ENCODE measurements at regions not wholly inside any gene's neighbourhood (a gene's known extent, or its start where the extent isn't known, plus 50 kb on each side); places are given as distances from the start of the nearest gene placed in this dataset.

GRCh38 chr14:22513066-22513812 is 75.8 kb downstream of the DAD1 start:
- DNase-seq, result no peak

DNA sequence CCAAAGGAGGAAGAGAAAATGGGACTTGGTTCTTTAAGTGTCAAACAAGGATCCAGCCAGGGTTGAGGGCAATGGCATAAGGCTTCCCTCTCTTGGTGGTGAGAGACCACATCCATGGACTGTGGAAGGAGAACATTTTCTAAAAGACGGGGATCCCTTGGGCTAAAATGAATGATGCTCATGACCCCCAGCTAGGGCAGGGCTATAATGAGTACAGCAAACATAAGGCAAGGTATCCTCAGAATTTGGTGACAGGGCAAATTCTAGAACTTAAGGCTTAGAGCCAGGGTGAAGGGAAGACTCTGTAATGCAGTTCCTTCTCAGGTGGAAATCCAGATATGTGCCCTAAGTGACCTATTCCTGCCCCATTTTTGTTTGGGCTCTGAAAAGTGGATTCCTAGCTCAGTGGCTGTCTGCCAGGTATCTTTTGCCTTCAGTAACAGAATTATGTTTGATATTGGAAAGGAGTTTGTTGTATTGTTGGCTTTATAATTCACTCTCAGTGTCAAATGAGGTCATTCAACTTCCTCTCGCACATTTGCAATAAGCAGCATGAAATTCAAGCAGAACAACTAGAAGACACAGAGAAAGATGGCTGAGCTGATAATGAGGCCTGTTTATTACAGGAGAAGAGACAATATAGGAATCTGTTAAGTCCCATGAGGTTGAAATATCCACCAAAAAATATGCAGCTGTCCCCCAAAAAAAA is 76.8 kb downstream of the DAD1 start:
- DNase-seq, result peak in 1 of 2 donors; percentile 41

GRCh38 chr14:22510527-22511110 is 78.4 kb downstream of the DAD1 start:
- no peak for DNase-seq

DNA sequence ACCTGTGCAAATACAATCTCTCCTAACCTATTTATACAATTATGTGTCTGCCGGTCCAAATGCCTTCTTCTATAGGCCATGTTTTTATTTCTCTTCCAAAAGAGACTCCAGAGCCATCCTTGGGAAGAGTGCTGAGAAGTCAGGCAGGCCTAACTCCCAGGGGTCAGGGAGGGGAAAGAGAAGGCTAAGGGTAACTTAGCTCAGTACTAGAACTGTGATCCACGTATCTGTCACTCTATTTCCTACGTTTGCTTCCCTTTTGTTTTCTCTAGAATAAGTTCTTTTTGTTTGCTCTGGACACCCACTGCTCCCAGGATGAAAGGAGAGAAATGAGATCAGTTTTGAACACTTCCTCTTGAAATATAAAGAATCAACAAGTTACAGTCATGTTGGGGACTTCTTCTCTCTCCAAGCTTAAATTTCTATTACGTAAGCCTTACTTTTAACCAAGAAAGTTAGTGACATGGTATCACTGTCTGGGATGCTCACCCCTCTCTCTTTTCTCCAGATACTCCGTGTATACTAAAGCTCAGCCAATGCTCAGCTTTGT is 79.2 kb downstream of the DAD1 start:
- DNase-seq, result peak in 1 of 2 donors; percentile 46

DNA sequence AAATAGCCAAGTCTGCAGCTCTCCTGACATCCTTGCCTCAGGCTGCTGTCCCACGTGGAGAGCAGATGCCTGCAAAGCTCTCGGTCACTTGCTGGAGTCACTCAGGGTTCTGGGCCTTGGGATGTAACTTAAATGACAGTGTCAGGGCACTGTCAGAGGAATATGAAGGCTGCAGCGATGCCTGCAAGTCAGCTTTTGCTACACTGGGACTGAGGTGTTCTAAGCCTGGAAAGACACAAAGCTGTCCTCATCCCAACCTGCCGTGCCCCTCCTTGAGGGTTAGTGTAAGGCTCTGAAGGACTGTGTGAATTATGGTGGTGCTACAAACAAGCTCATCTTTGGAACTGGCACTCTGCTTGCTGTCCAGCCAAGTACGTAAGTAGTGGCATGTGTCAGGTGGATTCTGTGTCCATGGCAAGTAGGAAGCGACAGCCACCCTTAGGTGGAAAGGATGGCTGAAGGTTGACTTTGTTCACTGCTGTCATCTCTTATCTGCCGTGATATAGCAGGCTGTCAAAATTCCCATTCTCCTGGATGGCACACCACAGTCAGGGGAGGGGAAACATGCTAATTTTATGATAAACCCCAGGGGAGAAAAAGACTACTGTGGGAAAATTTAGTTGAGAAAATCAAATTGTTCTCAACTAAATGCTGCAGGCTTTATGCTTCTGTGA is 79.9 kb downstream of the DAD1 start:
- DNase-seq, result no peak

DNA sequence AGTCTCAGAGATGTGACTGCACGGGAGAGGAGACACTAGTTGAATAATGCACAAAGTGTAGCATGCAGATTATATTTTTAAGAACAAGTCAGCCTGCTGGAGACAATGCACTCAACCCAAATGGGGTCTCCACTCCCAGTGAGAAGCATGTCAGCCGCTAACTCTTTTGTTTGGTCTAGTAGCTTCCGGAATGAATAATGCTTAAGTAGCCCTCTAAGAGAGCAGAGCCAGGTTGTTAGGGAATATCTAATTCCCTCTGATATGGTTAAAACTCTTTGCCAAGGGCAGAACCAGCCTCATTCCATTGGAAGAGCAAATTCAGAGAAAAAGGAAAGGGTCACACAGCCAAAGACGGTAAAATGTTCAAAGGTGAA is 80.4 kb downstream of the DAD1 start:
- no peak for DNase-seq

DNA sequence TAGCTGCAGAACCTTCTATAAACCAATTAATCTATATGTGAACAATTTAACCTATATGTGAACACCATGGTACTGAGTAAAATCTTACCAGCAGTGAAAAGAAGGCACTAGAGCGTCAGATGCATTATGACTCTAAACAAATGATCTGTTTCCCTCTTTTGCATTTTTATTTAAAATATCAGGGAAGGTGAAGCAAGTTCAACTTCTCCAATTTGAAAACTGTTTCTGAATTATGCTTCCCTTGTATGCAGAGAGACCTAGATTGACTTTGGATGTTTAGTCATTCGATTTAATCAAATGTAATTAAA is 80.9 kb downstream of the DAD1 start:
- no peak for DNase-seq

GRCh38 chr14:22506778-22507351 is 82.2 kb downstream of the DAD1 start:
- DNase-seq, result peak; percentile 31 to 51

DNA sequence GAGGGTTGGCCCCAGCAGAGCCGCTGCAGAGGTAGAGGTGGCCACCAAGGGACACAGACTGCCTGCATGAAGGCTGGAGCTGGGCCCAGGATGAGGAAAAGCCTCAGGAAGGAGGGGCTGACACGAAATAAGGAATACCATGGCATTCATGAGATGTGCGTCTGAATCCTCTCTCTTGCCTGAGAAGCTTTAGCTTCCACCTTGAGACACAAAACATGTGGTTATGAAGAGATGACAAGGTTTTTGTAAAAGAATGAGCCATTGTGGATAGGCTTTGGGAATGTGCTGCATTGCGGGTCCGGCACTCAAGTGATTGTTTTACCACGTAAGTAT is 82.7 kb downstream of the DAD1 start:
- DNase-seq, result no peak

DNA sequence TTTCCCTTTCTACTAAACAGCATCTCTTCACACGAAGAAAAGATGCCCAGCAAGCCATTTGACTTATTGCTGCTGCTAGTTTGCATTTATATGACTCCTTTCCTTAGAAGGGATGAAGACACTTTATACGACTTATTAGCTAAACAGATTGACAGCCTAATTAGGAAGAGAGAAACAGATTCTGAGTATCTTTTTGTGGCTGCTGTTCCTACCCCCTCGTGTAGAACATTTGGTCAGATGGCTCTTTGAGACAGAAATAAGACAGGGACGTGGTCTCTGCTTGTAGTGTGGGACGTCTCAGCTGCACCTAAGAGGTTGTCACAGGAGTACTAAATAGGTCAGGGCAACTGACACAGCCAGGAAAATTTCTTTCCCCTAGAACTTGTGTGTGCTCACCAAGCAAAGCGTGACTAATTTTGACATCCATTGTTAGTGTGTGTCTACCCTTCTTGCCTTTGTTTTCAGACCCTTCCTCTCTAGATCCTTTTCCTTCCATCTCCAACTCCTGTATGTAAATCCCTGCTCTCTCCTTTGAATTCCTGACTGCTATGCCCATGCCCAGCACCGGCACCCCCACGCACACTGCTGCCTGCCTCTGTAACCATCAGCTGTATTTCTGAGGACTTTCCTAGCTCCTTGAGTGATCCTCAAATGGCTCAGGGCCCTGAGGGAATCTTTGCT is 83.2 kb downstream of the DAD1 start:
- DNase-seq, result peak in 1 of 2 donors; percentile 47

DNA sequence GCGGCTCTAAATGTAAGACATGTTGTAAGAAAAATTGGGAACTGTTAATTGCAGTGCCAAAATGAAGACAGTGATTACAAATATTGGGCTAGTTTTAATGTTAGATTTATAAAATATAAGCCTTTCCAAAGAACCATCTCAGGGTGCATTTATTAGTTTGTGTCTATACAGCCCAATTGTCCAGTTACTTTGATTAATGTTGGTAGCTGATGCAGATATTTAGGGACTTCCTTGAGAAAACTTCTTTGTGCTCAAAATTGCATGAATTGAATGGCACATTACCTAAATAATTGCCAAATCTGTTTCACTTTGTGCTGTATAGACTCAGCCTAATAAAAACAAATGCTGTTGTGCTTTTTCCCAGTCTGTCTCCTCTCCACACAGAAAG is 83.7 kb downstream of the DAD1 start:
- DNase-seq, result no peak

GRCh38 chr14:22502551-22502950 is 86.5 kb downstream of the DAD1 start:
- peak in 1 of 2 donors; percentile 1 for DNase-seq

DNA sequence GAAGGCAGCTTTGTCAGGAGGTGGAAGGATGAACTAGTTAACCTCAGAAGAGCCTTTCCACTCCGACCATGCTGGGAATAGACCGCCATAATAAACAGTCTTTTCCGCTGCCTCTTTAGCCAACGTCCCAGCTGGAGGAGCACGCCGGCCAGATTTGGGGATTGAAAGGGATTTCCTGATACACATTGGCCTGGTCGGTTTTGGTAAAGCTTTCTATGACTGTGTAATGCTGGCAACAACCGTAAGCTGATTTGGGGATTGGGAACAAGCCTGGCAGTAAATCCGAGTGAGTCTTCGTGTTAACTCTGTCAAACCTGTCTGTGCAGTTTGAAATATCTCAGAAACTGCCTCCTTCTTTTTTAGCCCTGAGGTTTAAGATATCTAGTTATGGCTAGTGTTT is 87.0 kb downstream of the DAD1 start:
- peak in 1 of 2 donors; percentile 2 for DNase-seq

DNA sequence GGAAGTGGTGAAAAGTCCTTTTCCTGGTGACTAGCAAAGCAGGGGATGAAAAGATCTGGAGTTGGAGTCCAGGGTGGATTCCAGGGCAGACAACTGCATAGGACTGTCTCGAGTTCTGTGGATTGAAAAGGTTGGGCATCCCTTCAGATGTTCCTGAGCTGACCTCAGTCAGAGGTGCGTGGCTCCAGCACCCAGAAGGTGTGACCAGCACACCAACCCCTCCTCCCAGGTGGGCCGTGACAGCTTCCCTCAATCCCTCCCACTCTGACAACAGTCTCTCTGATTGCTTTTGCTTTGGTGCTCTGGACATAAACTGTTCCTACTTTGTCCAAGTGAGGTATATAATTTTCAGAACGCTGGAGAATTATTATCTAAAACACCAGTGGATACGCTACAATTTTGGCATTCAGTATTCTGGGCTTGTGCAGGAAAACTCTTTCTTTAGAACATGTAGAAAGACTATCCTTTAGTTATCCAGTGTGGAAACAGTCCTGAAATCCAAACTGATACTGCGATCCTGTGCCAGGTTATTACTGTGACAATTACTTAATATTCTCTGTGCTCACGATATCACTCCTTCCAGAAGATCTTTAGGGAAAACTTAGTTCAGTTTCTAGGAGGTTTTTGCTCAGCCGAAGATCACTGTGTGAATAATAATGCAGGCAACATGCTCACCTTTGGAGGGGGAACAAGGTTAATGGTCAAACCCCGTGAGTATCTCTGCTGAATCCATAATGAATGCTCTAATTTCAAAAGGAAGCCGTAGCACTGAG is 87.9 kb downstream of the DAD1 start:
- peak in 1 of 2 donors; percentile 36 for DNase-seq

GRCh38 chr14:22500525-22500924 is 88.5 kb downstream of the DAD1 start:
- peak in 1 of 2 donors; percentile 0 for DNase-seq

GRCh38 chr14:22497671-22498093 is 91.3 kb downstream of the DAD1 start:
- no peak for DNase-seq

GRCh38 chr14:22497144-22497423 is 91.9 kb downstream of the DAD1 start:
- no peak for DNase-seq

DNA sequence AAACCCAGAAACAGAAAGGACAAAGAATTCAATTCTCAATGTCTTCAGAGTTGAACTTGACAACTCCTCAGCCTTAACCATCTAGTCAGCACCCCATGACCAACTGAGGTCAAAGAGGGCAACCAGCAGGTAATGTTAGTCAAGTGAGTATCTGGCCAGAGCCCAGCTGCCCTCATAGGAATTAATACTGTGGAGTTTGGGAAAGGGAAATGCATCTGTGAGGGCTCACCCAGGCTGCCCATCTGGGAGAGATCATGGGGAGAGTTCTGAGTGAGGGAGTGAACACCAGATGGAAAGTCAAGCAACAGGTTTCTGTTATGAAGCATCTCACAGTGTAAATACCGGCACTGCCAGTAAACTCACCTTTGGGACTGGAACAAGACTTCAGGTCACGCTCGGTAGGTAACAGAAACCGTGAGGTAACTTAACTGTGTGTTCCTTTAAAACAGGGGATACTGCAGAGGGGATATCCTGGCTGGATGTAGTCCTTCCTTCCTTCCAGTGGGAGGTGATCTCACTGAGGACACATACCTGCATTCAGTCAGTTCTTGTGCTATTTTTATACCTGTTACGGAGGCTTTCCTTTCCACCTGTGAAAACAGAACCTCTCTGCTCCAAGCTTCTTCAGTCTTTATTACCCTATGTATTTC is 94.4 kb downstream of the DAD1 start:
- no peak for DNase-seq

DNA sequence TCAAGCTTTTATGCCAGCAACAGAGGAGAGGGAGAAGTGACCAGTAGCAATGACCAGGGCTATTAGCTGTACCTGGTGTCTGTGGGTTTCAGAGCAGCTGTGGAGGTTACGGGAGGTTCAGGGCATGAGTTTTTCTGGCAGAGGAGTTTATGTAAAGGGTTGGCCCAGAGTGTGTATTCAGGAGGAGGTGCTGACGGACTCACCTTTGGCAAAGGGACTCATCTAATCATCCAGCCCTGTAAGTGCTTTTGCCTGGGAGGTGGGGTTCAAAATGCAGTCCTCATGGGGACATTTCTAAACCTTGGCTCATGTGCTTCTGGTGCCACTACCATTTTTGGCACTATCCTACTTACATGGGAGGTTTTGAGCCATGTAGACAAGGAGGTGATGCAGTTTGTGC is 95.3 kb downstream of the DAD1 start:
- DNase-seq, result no peak

DNA sequence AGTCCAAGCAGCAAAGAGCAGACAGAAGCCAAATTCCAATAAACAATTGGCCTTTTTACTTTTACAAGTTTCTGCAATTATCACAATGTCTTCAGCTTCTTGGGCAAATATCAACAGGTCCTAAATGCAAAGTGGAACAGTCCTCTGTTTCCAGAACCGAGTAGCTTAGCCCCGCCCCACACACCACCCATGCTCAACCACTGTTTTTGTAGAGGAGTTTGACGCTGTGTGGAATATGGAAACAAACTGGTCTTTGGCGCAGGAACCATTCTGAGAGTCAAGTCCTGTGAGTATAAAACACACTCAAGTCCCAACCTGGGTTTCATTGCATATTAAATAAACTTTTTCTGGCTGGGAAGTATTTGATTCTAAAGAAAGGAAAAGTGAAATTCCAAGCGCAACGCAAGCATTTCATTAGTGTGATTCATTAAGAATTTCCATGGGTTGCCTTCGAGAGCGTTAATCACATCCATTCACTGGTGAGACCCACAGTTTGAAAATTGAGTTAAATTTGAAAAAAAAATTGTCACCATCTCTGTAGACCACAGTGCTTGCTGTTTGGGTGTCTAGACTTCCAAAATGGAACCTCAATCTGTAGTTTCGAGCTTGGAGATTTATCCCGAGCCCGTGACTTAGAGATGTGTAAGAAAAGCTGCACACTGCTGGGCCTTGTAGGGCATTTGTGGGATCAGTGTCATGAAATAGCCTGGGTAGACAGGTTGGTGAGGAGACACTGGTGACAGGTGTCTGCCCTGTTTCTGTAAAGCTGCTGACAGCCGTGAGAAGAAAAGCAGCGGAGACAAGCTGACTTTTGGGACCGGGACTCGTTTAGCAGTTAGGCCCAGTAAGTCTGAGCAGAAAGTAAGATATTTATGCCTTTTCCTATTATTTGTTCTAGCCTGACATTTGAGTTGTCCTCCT is 96.1 kb downstream of the DAD1 start:
- DNase-seq, result no peak
